Stomach (tissue), 8 donors: ENCODE measurements at regions not wholly inside any gene's neighbourhood (a gene's known extent, or its start where the extent isn't known, plus 50 kb on each side); places are given as distances from the start of the nearest gene placed in this dataset.
A peak's percentile ranks its signal among the peaks of the same experiment; 100 is the strongest.

ENCODE experiments used
- DNase-seq, 2 donors: peaks; one replicate each; pipeline versions ENCODE4 v3.0.0 to v3.0.0-alpha.2; 2013 to 2019
- H3K27ac ChIP-seq, 5 donors: fragments of 200-600 bp in 4 of 5; sonication (generic) in 4 of 5; one replicate each; pipeline ENCODE4 v1.5.1; 2013 to 2019; ENCODE audit warnings: mild to moderate bottlenecking in 1 of 5, moderate library complexity in 1 of 5
- H3K27me3 ChIP-seq, 3 donors: fragments of 200-600 bp; sonication (generic); one replicate each; pipeline ENCODE4 v1.5.1; 2017 to 2019; ENCODE audit warnings: mixed run types in 1 of 3
- H3K36me3 ChIP-seq, 4 donors: fragments of 200-600 bp; sonication (generic); 1 replicate in 3 of 4; 2 replicates in 1 of 4; pipeline ENCODE4 v1.5.1; 2016 to 2019
- H3K4me1 ChIP-seq, 4 donors: fragments of 200-600 bp; sonication (generic); one replicate each; pipeline ENCODE4 v1.5.1; 2016 to 2019
- H3K4me3 ChIP-seq, 4 donors: fragments of 200-600 bp; sonication (generic) in 3 of 4; one replicate each; pipeline ENCODE4 v1.5.1; 2016 to 2019; ENCODE audit warnings: mild to moderate bottlenecking in 1 of 4
- H3K9me3 ChIP-seq, 4 donors: fragments of 200-600 bp; sonication (generic); one replicate each; pipeline ENCODE4 v1.5.1; 2016 to 2019
- EP300 ChIP-seq: sonication (generic); formaldehyde crosslinking; IDR thresholded peaks from one replicate; pipeline ENCODE4 v1.6.1; 2017; ENCODE audit warnings: antibody characterized with exemption
- POLR2A ChIP-seq, 4 donors: fragments of 450-650 bp; IDR thresholded peaks; one replicate each; pipeline ENCODE4 v1.6.1; 2016; ENCODE audit warnings: antibody characterized with exemption in 4 of 4, control low read depth in 2 of 4, mild to moderate bottlenecking in 1 of 4, moderate library complexity in 1 of 4
- POLR2AphosphoS5 ChIP-seq, 3 donors: sonication (generic); formaldehyde crosslinking; IDR thresholded peaks; one replicate each; pipeline ENCODE4 v1.6.1; 2016; ENCODE audit warnings: antibody characterized with exemption in 3 of 3
- WGBS, 5 donors: extraction: QIAGEN DNeasy Blood & Tissue Kit in 3 of 5; methylation state at CpG; one replicate each; pipeline versions ENCODE4 v1.1.5 to v1.1.7; 2013 to 2018; 5-methylcytosine and 5-hydroxymethylcytosine counted together
- intact Hi-C: fragments of 100-400 bp; cut with DNase I; formaldehyde crosslinking; loops from one replicate; pipeline ENCODE4 v1.15.1; 2023; ENCODE audit warnings: low total_unique reads
- TF ChIP-seq, protein P1 (sequence below), 7 experiments: fragments of 450-650 bp in 4 of 7; fragments of 200-600 bp in 3 of 7; sonication (generic) in 3 of 7; IDR thresholded peaks; one replicate each; pipeline ENCODE4 v1.5.1; 2016 to 2019; ENCODE audit warnings: antibody characterized with exemption in 7 of 7, control low read depth in 2 of 7, mild to moderate bottlenecking in 1 of 7
- donor health status: healthy with polysubstance abuse.
- donor health status: Bipolar disorder and iron deficiency.
- donor health status: healthy.

DNA sequence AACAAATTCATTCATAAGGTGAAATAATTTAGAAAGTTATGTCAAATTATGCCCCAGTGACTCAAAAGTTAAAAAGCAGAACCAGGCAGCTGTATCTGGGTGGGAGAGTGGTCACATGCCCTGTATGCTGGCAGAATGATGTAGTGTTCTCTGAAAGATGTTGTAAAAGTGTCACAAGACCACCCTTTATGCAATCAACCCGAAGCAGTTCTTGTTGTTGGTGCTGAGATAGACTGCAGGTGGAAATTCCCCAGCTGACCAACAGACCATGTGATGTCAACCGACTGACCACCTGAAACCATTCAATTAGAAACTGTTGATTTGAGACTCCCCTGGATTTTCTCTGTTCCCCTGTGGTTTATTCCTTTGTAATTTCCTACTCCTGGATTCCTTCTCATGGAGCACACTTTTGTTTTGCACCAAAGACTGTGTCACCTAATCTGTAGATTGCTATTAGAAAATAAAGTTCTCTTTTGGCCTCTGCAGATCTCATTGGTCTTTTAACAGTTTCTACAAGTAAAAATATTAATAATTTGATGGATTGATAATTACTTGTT lies 1341.3 kb upstream of the LRRTM1 start:
- H3K27me3 ChIP-seq = no peaks in the 10 kb centered on the region
- 46 to 60% (median 54%) methylated on average over 2 of the region's 2 CpGs for WGBS, 5 donors
- TF ChIP-seq, protein P1, sequence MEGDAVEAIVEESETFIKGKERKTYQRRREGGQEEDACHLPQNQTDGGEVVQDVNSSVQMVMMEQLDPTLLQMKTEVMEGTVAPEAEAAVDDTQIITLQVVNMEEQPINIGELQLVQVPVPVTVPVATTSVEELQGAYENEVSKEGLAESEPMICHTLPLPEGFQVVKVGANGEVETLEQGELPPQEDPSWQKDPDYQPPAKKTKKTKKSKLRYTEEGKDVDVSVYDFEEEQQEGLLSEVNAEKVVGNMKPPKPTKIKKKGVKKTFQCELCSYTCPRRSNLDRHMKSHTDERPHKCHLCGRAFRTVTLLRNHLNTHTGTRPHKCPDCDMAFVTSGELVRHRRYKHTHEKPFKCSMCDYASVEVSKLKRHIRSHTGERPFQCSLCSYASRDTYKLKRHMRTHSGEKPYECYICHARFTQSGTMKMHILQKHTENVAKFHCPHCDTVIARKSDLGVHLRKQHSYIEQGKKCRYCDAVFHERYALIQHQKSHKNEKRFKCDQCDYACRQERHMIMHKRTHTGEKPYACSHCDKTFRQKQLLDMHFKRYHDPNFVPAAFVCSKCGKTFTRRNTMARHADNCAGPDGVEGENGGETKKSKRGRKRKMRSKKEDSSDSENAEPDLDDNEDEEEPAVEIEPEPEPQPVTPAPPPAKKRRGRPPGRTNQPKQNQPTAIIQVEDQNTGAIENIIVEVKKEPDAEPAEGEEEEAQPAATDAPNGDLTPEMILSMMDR (IDR thresholded peaks at IDR 0.05) = no peak
- TF ChIP-seq POLR2A (IDR thresholded peaks at IDR 0.05) = no peak
- no peak for TF ChIP-seq POLR2AphosphoS5 (IDR thresholded peaks at IDR 0.05)
- no peak for TF ChIP-seq EP300

DNA sequence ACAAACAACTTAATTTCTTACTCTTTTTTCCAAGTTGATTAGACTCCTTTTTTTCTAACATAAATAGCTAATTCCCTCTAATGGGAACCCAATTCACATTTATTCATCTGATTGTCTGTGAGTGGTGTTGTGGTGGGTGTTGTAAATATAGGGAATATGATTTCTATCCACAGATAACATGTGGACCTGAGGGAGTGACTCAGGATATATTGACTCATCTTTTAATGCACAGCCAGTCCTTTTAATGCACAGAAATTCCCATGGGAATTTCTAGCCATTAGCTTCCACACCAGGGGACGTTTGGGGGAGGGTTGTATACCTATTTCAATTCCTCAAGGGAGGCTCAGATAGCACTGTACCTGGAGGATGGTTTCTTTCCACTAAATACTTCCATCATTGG lies 1339.6 kb upstream of the LRRTM1 start:
- no peaks in the 10 kb centered on the region for H3K36me3 ChIP-seq
- intact Hi-C loops = no loop called here
- H3K27ac ChIP-seq = no peak overlapping the region
- no peaks in the 10 kb centered on the region for H3K27me3 ChIP-seq
- 21 to 67% (median 33%) methylated on average over 1 of the region's 1 CpG for WGBS, 5 donors
- no peaks in the 10 kb centered on the region for H3K4me1 ChIP-seq
- no peak overlapping the region for H3K4me3 ChIP-seq
- H3K9me3 ChIP-seq = peaks cover 0 to 9% (median 5%) of the 10 kb centered on the region in 4 donors
- no peak for DNase-seq
- TF ChIP-seq, protein P1 (IDR thresholded peaks at IDR 0.05) = no peak
- no peak for TF ChIP-seq POLR2AphosphoS5 (IDR thresholded peaks at IDR 0.05)
- no peak for TF ChIP-seq POLR2A (IDR thresholded peaks at IDR 0.05)
- no peak for TF ChIP-seq EP300

More for the DNA sequence above, 1341.3 kb upstream of the LRRTM1 start:
- intact Hi-C loops = no loop called here
- H3K9me3 ChIP-seq = peaks cover 0 to 4% (median 0%) of the 10 kb centered on the region in 4 donors
- H3K4me3 ChIP-seq = no peak overlapping the region
- H3K27ac ChIP-seq = no peak overlapping the region
- H3K36me3 ChIP-seq = no peaks in the 10 kb centered on the region
- DNase-seq = no peak
- no peaks in the 10 kb centered on the region for H3K4me1 ChIP-seq

DNA sequence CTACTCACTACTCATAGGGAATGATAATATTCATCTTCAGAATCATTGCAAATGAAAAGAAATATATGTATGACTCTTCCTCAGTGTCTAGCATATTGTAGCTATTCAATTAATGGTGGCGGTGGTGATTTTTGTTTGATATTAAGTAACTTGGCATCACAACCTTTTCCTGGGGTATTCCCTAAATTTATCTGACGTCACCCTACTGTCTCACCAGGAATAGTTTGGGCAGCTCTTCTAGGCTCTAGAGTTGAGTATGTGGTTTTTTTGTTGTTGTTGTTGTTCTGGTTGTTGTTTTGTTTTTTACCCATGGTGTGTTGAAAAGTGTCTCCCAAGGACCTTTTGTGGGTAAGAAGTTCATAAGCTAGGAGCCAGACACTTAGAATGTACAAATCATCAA lies 1320.3 kb upstream of the LRRTM1 start:
- 78 to 96% (median 92%) methylated on average over 2 of the region's 2 CpGs for WGBS, 5 donors
- no peaks in the 10 kb centered on the region for H3K4me1 ChIP-seq
- no peaks in the 10 kb centered on the region for H3K9me3 ChIP-seq
- no peaks in the 10 kb centered on the region for H3K27me3 ChIP-seq
- intact Hi-C loops = no loop called here
- no peak overlapping the region for H3K4me3 ChIP-seq
- TF ChIP-seq, protein P1 (IDR thresholded peaks at IDR 0.05) = no peak
- TF ChIP-seq EP300 = no peak
- TF ChIP-seq POLR2A (IDR thresholded peaks at IDR 0.05) = no peak
- no peak for TF ChIP-seq POLR2AphosphoS5 (IDR thresholded peaks at IDR 0.05)
- no peak for DNase-seq
- H3K27ac ChIP-seq = no peak overlapping the region
- no peaks in the 10 kb centered on the region for H3K36me3 ChIP-seq

DNA sequence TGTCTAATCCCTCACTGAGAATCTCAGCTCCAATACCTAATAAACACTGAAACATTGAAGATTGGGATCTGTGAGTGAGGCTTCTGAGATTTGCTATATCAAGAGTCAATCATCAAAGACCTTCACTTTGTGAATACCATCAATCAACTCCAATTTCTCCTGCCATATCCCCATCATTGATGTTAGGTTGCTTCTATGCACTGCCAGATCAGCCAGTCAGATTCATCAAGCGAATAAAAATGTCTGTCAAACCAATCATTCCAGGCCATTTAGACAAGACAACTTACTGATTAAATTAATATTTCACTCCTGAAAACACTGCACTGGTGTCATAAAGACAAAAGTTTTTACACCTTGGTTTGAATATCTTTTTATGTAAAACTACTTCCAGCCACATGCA lies 1295.5 kb upstream of the LRRTM1 start:
- Histone ChIP-seq H3K27me3 (no peaks in the 10 kb centered on the region), H3K9me3 (no peaks in the 10 kb centered on the region), H3K4me3 (no peak overlapping the region), H3K36me3 (no peaks in the 10 kb centered on the region), H3K27ac (no peak overlapping the region), H3K4me1 (no peaks in the 10 kb centered on the region)
- WGBS, 5 donors = 84 to 96% (median 88%) methylated on average over 1 of the region's 1 CpG
- no peak for TF ChIP-seq EP300
- no peak for TF ChIP-seq POLR2A (IDR thresholded peaks at IDR 0.05)
- DNase-seq = no peak
- intact Hi-C loops = no loop called here

DNA sequence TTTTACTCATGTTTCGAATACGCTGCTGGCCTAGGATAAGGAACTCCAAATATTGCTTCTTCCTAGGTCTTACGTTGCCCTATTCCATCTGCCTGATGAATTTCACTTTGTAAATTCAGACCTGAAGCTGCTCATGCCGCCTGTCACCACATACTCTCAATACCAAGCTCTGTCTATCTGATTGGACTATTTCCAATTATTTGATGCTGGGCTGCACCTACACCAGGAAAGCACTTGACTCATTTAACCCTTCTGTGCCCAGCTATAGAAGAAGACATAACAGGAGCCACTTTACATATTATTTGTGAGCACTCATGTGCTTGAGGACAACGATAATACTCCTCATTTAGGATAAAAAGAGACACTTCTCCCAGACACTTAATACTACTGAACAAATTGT lies 1293.9 kb upstream of the LRRTM1 start:
- no peaks in the 10 kb centered on the region for H3K27me3 ChIP-seq
- WGBS, 5 donors = 53 to 68% (median 63%) methylated on average over 5 of the region's 5 CpGs
- intact Hi-C loops = no loop called here
- DNase-seq = peak in 1 of 2 donors; percentile 4
- no peaks in the 10 kb centered on the region for H3K9me3 ChIP-seq
- H3K27ac ChIP-seq = no peak overlapping the region
- no peak overlapping the region for H3K4me3 ChIP-seq
- TF ChIP-seq, protein P1 (IDR thresholded peaks at IDR 0.05) = no peak
- no peak for TF ChIP-seq POLR2A (IDR thresholded peaks at IDR 0.05)
- TF ChIP-seq EP300 = no peak
- TF ChIP-seq POLR2AphosphoS5 (IDR thresholded peaks at IDR 0.05) = no peak
- no peaks in the 10 kb centered on the region for H3K4me1 ChIP-seq
- H3K36me3 ChIP-seq = no peaks in the 10 kb centered on the region
